ENCODE measurements at regions not wholly inside any gene's neighbourhood (a gene's known extent, or its start where the extent isn't known, plus 50 kb on each side); places are given as distances from the start of the nearest gene placed in this dataset.

DNA sequence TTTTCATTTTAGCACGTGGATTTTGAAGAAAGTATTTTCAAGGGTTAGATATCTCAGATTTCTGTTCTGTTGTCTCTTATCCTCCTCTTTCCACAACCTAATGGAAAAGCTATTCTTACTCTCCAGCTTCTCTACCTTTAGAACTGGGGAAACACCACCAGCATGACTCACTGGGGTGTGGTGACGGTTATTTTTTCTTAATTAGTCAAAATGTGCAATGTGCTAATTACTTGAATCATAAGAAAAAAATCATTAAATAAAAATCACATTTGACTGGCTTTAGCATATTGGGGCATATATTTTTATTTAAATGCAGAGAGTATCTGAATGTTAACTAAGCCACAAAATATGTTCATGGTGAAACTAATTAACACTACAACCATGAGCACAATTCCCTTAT, 570.7 kb upstream of the AGTR1 start:
- no peak overlapping the region for H3K27ac Mint-ChIP-seq

GRCh38 chr3:148128136-148128535, 569.6 kb upstream of the AGTR1 start:
- DNase-seq (ENCODE audit: low spot score) = no peak
- intact Hi-C loops (cut with micrococcal nuclease) = no loop called here
- H3K4me3 Mint-ChIP-seq = no peak overlapping the region
- no peak overlapping the region for H3K27ac Mint-ChIP-seq
- H3K4me1 Mint-ChIP-seq (ENCODE audit: low read depth) = no peaks in the 10 kb centered on the region
- H3K9me3 Mint-ChIP-seq = peaks cover 3% of the 10 kb centered on the region
- no peaks in the 10 kb centered on the region for H3K36me3 Mint-ChIP-seq (ENCODE audit: low read depth)
- H3K27me3 Mint-ChIP-seq (ENCODE audit: insufficient read depth) = no peaks in the 10 kb centered on the region

More for the DNA sequence above, 570.7 kb upstream of the AGTR1 start:
- peaks cover 3% of the 10 kb centered on the region for H3K9me3 Mint-ChIP-seq
- no peak overlapping the region for H3K4me3 Mint-ChIP-seq
- H3K27me3 Mint-ChIP-seq (ENCODE audit: insufficient read depth) = no peaks in the 10 kb centered on the region
- intact Hi-C loops (cut with micrococcal nuclease) = no loop called here
- H3K4me1 Mint-ChIP-seq (ENCODE audit: low read depth) = no peaks in the 10 kb centered on the region
- no peaks in the 10 kb centered on the region for H3K36me3 Mint-ChIP-seq (ENCODE audit: low read depth)
- no peak for DNase-seq (ENCODE audit: low spot score)

DNA sequence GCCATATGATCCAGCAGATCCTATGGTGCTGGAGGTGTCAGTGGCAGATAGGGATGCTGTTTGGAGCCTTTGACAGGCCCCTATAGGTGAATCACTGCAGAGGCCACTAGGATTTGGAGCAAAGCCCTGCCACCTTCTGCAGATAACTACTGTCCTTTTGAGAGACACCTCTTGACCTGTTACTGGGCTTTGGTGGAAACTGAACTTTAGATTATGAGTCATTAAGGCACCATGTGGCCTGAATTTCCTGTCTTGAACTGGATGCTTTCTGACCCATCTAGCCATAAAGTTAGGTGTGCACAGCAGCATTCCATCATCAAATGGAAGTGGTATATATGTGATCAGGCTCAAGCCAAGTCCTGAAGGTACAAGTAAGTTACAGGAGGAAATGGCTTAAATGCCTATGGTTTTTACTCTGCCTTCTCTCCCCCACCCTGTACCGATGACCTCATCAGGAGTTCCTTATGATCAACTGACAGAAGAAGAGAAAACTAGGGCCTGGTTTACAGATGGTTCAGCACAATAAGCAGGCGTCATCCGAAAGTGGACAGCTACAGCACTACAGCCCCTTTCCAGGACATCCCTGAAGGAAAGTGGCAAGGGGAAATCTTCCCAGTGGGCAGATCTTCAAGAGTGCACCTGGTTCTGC, 565.6 kb upstream of the AGTR1 start:
- H3K27me3 Mint-ChIP-seq (ENCODE audit: insufficient read depth) = no peaks in the 10 kb centered on the region
- peaks cover 8% of the 10 kb centered on the region for H3K9me3 Mint-ChIP-seq
- H3K4me1 Mint-ChIP-seq (ENCODE audit: low read depth) = no peaks in the 10 kb centered on the region
- no peak overlapping the region for H3K27ac Mint-ChIP-seq
- H3K4me3 Mint-ChIP-seq = no peak overlapping the region
- intact Hi-C loops (cut with micrococcal nuclease) = no loop called here
- no peaks in the 10 kb centered on the region for H3K36me3 Mint-ChIP-seq (ENCODE audit: low read depth)
- no peak for DNase-seq (ENCODE audit: low spot score)

GRCh38 chr3:148136816-148137215, 560.9 kb upstream of the AGTR1 start:
- Mint-ChIP-seq H3K4me1 (ENCODE audit: low read depth) (no peaks in the 10 kb centered on the region), H3K36me3 (ENCODE audit: low read depth) (no peaks in the 10 kb centered on the region), H3K9me3 (peaks cover 5% of the 10 kb centered on the region), H3K27ac (no peak overlapping the region), H3K27me3 (ENCODE audit: insufficient read depth) (no peaks in the 10 kb centered on the region), H3K4me3 (no peak overlapping the region)
- DNase-seq (ENCODE audit: low spot score) = no peak
- intact Hi-C loops (cut with micrococcal nuclease) = no loop called here

GRCh38 chr3:148146241-148146640, 551.5 kb upstream of the AGTR1 start:
- Mint-ChIP-seq H3K4me3 (no peak overlapping the region), H3K27me3 (ENCODE audit: insufficient read depth) (no peaks in the 10 kb centered on the region), H3K36me3 (ENCODE audit: low read depth) (no peaks in the 10 kb centered on the region), H3K27ac (no peak overlapping the region), H3K9me3 (no peaks in the 10 kb centered on the region), H3K4me1 (ENCODE audit: low read depth) (no peaks in the 10 kb centered on the region)
- intact Hi-C loops (cut with micrococcal nuclease) = no loop called here
- no peak for DNase-seq (ENCODE audit: low spot score)

DNA sequence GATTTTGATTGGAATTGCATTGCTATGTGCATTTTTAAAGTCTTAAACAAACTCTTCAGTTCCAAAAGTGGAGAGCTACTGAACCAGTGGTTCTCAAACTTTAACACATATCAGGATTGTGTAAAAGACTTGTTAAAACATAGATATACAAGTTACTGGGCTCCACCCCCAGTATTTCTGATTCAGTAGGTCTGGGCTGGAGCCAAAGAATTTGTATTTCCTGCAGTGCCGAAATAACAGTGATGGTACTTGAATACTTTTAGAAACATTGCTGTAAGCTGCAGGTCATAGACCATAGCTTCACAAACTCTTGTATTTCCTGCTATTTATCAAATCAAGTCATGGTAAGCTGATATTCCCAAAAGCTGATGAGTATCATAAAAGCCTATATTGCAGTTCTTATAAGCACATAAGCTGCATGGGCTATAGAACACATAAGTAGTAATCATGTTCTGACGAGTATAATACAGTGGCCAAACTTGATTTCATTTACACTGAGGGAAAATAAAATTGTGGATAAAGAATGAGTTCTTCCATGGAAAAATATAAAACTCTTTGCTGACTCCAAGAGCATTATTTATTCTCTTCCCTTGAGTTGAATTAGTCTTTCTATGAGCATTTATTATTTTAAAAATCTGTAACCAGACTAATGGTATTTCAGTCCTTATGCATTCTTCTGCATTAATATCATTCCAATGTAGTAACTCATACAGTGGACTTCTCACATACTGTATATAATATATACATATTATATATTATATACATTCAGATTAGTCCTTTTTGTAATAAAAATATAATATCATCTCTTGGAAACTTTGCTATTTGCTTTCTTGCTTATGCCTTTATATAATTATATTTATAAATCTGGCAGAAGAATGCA, 550.5 kb upstream of the AGTR1 start:
- H3K27ac Mint-ChIP-seq = no peak overlapping the region

DNA sequence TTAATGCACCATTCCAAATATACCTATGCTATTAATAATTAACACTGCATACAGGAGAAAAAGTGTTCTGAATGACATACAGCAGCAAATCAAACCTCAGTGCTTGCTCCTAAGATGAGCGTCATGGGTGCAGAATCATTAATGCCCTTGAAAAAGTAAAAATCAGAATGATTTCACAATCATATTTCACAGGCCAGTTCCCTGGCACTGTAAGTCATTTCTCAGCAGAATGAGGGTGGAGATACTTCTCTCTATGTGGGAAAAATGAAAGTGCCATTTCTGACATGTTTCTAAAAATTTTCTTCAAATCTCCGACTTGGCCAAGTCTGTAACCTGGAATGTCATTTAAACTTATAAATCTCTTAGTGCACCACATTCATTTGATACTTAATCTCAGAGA, 549.8 kb upstream of the AGTR1 start:
- H3K27me3 Mint-ChIP-seq (ENCODE audit: insufficient read depth) = no peaks in the 10 kb centered on the region

More for the DNA sequence above, 550.5 kb upstream of the AGTR1 start:
- Mint-ChIP-seq H3K36me3 (ENCODE audit: low read depth) (no peaks in the 10 kb centered on the region), H3K27me3 (ENCODE audit: insufficient read depth) (no peaks in the 10 kb centered on the region), H3K4me3 (no peak overlapping the region), H3K9me3 (no peaks in the 10 kb centered on the region), H3K4me1 (ENCODE audit: low read depth) (no peaks in the 10 kb centered on the region)
- DNase-seq (ENCODE audit: low spot score) = no peak
- intact Hi-C loops (cut with micrococcal nuclease) = no loop called here

GRCh38 chr3:148149556-148149955, 548.1 kb upstream of the AGTR1 start:
- no peaks in the 10 kb centered on the region for H3K9me3 Mint-ChIP-seq
- H3K27ac Mint-ChIP-seq = no peak overlapping the region
- intact Hi-C loops (cut with micrococcal nuclease) = no loop called here
- H3K4me1 Mint-ChIP-seq (ENCODE audit: low read depth) = no peaks in the 10 kb centered on the region
- no peak overlapping the region for H3K4me3 Mint-ChIP-seq
- H3K27me3 Mint-ChIP-seq (ENCODE audit: insufficient read depth) = no peaks in the 10 kb centered on the region
- no peak for DNase-seq (ENCODE audit: low spot score)
- H3K36me3 Mint-ChIP-seq (ENCODE audit: low read depth) = no peaks in the 10 kb centered on the region

More for the DNA sequence above, 549.8 kb upstream of the AGTR1 start:
- no peak for DNase-seq (ENCODE audit: low spot score)
- intact Hi-C loops (cut with micrococcal nuclease) = no loop called here
- H3K27ac Mint-ChIP-seq = no peak overlapping the region
- H3K4me3 Mint-ChIP-seq = no peak overlapping the region
- no peaks in the 10 kb centered on the region for H3K36me3 Mint-ChIP-seq (ENCODE audit: low read depth)
- no peaks in the 10 kb centered on the region for H3K4me1 Mint-ChIP-seq (ENCODE audit: low read depth)
- no peaks in the 10 kb centered on the region for H3K9me3 Mint-ChIP-seq

DNA sequence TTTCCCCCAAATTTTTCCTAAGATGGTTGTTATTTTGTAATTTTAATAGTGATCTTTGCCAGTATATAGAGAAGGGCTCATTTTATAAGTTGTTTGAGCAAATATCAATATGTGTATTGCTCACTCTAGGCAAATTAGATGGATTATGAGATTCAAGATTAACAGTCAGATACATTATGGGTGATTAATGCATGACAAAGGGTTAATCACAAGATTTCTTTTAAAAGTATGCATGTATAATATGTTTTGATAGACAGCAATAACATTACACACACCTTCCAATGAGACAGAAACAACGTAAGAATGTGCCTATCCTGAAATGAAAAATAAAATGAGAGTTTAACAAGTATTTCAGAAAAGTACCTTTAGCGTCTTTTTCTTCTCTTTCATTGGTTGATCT, 547.6 kb upstream of the AGTR1 start:
- H3K36me3 Mint-ChIP-seq (ENCODE audit: low read depth) = no peaks in the 10 kb centered on the region
- intact Hi-C loops (cut with micrococcal nuclease) = no loop called here
- no peak overlapping the region for H3K4me3 Mint-ChIP-seq
- no peaks in the 10 kb centered on the region for H3K9me3 Mint-ChIP-seq
- no peak overlapping the region for H3K27ac Mint-ChIP-seq
- H3K27me3 Mint-ChIP-seq (ENCODE audit: insufficient read depth) = no peaks in the 10 kb centered on the region
- H3K4me1 Mint-ChIP-seq (ENCODE audit: low read depth) = no peaks in the 10 kb centered on the region
- no peak for DNase-seq (ENCODE audit: low spot score)

DNA sequence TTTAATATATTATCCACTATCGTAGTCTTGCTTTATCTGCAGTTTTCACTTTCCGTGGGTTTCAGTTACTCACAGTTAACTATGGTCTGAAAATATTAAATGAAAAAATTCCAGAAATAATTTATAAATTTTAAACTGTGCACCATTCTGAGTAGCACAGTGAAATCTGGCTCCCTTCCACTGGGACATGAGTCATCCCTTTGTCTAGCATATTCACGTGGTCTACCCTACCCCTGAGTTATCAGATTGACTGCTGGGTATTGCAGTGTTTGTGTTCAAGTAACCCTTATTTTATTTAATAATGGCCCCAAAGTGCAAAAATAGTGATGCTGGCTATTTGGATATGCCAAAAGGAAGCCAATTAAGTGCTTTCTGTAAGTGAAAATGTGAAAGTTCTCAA, 539.5 kb upstream of the AGTR1 start:
- Mint-ChIP-seq H3K4me1 (ENCODE audit: low read depth) (no peaks in the 10 kb centered on the region), H3K27ac (no peak overlapping the region), H3K9me3 (no peaks in the 10 kb centered on the region), H3K27me3 (ENCODE audit: insufficient read depth) (no peaks in the 10 kb centered on the region), H3K36me3 (ENCODE audit: low read depth) (no peaks in the 10 kb centered on the region), H3K4me3 (no peak overlapping the region)
- intact Hi-C loops (cut with micrococcal nuclease) = no loop called here
- DNase-seq (ENCODE audit: low spot score) = no peak

DNA sequence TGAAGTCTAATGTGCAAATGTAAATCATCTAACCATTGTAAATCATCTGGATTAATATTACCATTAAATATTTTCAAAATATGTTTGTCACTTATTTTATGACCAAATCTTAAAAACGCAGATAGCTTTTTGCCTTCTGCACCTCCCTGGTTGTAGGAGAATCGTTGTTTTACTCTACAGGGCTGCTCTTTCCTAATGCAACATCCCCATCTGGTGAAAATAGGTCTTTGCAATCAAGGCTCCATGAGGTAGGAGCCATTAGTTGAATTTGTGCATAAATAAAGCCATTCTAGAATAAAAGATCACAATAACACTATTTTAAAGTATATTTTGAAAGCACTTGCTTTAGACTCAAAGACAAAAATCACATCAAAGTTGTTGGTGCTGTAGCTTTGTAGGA, 535.6 kb upstream of the AGTR1 start:
- Mint-ChIP-seq H3K36me3 (ENCODE audit: low read depth) (no peaks in the 10 kb centered on the region), H3K27me3 (ENCODE audit: insufficient read depth) (no peaks in the 10 kb centered on the region), H3K27ac (no peak overlapping the region)

DNA sequence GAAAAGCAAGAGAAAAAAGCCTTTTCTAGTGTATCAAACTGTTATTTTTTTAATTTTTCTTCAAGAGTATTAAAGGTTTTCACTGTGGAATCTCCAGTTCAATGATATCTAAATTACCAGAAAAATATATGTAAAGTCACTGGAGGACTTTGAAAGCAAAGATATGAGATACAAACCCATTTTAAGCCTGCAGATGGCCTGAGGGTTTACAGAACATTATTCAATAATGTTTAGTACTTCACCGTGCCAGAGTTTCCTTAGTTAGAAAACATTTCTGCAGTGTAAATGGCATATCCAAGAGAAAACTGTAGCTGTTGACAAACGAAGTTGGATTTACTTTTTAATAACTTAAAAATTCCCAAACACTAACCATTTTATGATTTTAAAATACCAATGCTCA, 529.4 kb upstream of the AGTR1 start:
- H3K27ac Mint-ChIP-seq = no peak overlapping the region
- no peak for DNase-seq (ENCODE audit: low spot score)
- intact Hi-C loops (cut with micrococcal nuclease) = no loop called here
- no peak overlapping the region for H3K4me3 Mint-ChIP-seq
- H3K27me3 Mint-ChIP-seq (ENCODE audit: insufficient read depth) = no peaks in the 10 kb centered on the region
- H3K9me3 Mint-ChIP-seq = peaks cover 3% of the 10 kb centered on the region
- no peaks in the 10 kb centered on the region for H3K4me1 Mint-ChIP-seq (ENCODE audit: low read depth)
- H3K36me3 Mint-ChIP-seq (ENCODE audit: low read depth) = no peaks in the 10 kb centered on the region

More for the DNA sequence above, 535.6 kb upstream of the AGTR1 start:
- intact Hi-C loops (cut with micrococcal nuclease) = no loop called here
- Mint-ChIP-seq H3K4me1 (ENCODE audit: low read depth) (no peaks in the 10 kb centered on the region), H3K9me3 (no peaks in the 10 kb centered on the region), H3K4me3 (no peak overlapping the region)
- DNase-seq (ENCODE audit: low spot score) = no peak

DNA sequence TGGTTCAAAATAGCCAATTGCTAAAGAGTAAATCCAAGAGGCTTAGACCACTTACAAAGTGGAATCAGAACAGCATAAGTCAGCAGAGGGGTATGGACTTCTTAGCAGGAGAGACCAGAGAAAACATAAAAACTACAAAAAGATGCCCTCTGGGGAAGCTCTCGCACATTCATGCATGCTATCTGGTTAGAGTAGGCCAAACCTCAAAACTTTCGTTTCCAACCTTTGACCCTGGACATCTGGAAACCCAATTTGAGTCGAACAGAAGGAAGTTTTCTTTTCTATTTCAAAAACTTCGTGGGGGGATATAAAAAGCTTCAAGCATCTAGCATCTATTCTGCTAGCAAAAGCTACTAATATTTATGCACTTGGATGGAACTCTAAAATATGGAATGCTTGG, 523.9 kb upstream of the AGTR1 start:
- Mint-ChIP-seq H3K27ac (no peak overlapping the region), H3K27me3 (ENCODE audit: insufficient read depth) (no peaks in the 10 kb centered on the region), H3K9me3 (no peaks in the 10 kb centered on the region), H3K4me3 (no peak overlapping the region), H3K36me3 (ENCODE audit: low read depth) (no peaks in the 10 kb centered on the region), H3K4me1 (ENCODE audit: low read depth) (no peaks in the 10 kb centered on the region)
- DNase-seq (ENCODE audit: low spot score) = no peak
- intact Hi-C loops (cut with micrococcal nuclease) = no loop called here
